ENCODE measurements at regions not wholly inside any gene's neighbourhood (a gene's known extent, or its start where the extent isn't known, plus 50 kb on each side); places are given as distances from the start of the nearest gene placed in this dataset.

DNA sequence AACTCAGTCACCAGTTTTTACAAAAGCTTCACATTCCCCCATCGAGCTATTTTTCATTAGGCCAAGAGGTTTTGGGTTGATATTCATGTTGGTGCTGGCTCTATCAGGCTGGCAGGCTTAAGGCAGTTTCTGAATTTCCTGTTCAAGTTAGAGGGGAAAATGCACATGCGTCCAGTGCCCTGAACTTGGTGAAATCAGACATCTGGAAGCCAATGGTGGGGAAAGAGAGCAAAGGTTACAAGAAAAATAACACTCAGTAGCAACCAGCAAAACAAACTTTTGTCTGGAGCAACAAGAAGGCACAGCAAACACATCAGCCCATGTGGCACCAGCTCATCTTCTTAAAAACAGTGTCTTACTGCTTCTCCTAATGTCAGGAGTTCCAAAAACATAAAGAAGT is 155.6 kb upstream of the TSC22D2 start:
- H2AK5ac ChIP-seq (ENCODE audit: insufficient read length, low read length): no peak overlapping the region
- no peak for DNase-seq
- H2BK120ac ChIP-seq (ENCODE audit: low read depth, low read length, poor library complexity, severe bottlenecking): no peak overlapping the region
- no peak overlapping the region for H3K23ac ChIP-seq (ENCODE audit: insufficient read length, low read depth, low read length)
- H3K23me2 ChIP-seq (ENCODE audit: insufficient read length, low read depth, low read length, poor library complexity, severe bottlenecking): no peaks in the 10 kb centered on the region
- no peaks in the 10 kb centered on the region for H3K79me2 ChIP-seq (ENCODE audit: insufficient read depth, low read length)
- no peak overlapping the region for H3K27ac Mint-ChIP-seq
- no CpG with 5 or more reads among the region's 2 CpGs for WGBS (ENCODE audit: extremely low coverage, insufficient read length, low lambda C conversion rate)
- H3K79me1 ChIP-seq (ENCODE audit: insufficient read depth, low read depth, low read length, poor library complexity, severe bottlenecking): no peaks in the 10 kb centered on the region
- H3K4ac ChIP-seq (ENCODE audit: low read depth, low read length): no peak overlapping the region
- no peak overlapping the region for H3K4me3 Mint-ChIP-seq
- no peak overlapping the region for H2BK15ac ChIP-seq (ENCODE audit: low read depth, low read length)
- TF ChIP-seq, protein P1, sequence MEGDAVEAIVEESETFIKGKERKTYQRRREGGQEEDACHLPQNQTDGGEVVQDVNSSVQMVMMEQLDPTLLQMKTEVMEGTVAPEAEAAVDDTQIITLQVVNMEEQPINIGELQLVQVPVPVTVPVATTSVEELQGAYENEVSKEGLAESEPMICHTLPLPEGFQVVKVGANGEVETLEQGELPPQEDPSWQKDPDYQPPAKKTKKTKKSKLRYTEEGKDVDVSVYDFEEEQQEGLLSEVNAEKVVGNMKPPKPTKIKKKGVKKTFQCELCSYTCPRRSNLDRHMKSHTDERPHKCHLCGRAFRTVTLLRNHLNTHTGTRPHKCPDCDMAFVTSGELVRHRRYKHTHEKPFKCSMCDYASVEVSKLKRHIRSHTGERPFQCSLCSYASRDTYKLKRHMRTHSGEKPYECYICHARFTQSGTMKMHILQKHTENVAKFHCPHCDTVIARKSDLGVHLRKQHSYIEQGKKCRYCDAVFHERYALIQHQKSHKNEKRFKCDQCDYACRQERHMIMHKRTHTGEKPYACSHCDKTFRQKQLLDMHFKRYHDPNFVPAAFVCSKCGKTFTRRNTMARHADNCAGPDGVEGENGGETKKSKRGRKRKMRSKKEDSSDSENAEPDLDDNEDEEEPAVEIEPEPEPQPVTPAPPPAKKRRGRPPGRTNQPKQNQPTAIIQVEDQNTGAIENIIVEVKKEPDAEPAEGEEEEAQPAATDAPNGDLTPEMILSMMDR (conservative IDR thresholded peaks at IDR 0.05): no peak
- no peaks in the 10 kb centered on the region for H3K27me3 Mint-ChIP-seq (ENCODE audit: low read depth)
- H4K8ac ChIP-seq (replicated peaks; ENCODE audit: insufficient read length, low read depth, low read length): no peak overlapping the region
- H3K27ac ChIP-seq (ENCODE audit: insufficient read length, low read depth, low read length): no peak overlapping the region
- no peak overlapping the region for H4K91ac ChIP-seq (ENCODE audit: insufficient read length, low read depth, low read length)
- H4K5ac ChIP-seq (ENCODE audit: insufficient read length, low read depth, low read length): no peak overlapping the region
- no peaks in the 10 kb centered on the region; the same call in 1 of the 2 replicates for H3K4me1 ChIP-seq (ENCODE audit: insufficient read depth, low read length)
- H4K20me1 ChIP-seq (ENCODE audit: control insufficient read depth, insufficient read depth, insufficient read length): no peaks in the 10 kb centered on the region
- H3K9me3 Mint-ChIP-seq: no peaks in the 10 kb centered on the region
- H3T11ph ChIP-seq (ENCODE audit: low read length): no peak overlapping the region
- no peak overlapping the region for H3K4me2 ChIP-seq (ENCODE audit: insufficient read depth, insufficient read length, low read length)
- peaks cover 25 to 26% of the 10 kb centered on the region in 2 experiments for H3K4me1 Mint-ChIP-seq
- no peaks in the 10 kb centered on the region for H3K27me3 ChIP-seq (ENCODE audit: insufficient read depth, low read length)
- H2AFZ ChIP-seq (ENCODE audit: low read length): no peak overlapping the region
- H2BK12ac ChIP-seq (ENCODE audit: insufficient read length, low read depth, low read length): no peak overlapping the region
- H2BK5ac ChIP-seq (ENCODE audit: insufficient read length, low read length): no peak overlapping the region
- H3K36me3 Mint-ChIP-seq (ENCODE audit: insufficient read depth in 1 of 3, low read depth in 3 of 3): no peaks in the 10 kb centered on the region
- H2BK20ac ChIP-seq (ENCODE audit: low read depth, low read length, poor library complexity, severe bottlenecking): no peak overlapping the region
- H3K56ac ChIP-seq (ENCODE audit: insufficient read length, low read depth, low read length): no peak overlapping the region
- no peak overlapping the region for H3K18ac ChIP-seq (ENCODE audit: insufficient read length, low read depth, low read length)
- no peak overlapping the region for H3K14ac ChIP-seq (ENCODE audit: insufficient read depth, low read length)
- H3K9ac ChIP-seq (ENCODE audit: extremely low read depth, insufficient read length, low read length): no peak overlapping the region
- no peaks in the 10 kb centered on the region for H3K9me3 ChIP-seq (ENCODE audit: control insufficient read depth, low read depth, low read length)
